ENCODE measurements at regions not wholly inside any gene's neighbourhood (a gene's known extent, or its start where the extent isn't known, plus 50 kb on each side); places are given as distances from the start of the nearest gene placed in this dataset.

GRCh38 chr2:239687441-239687840, 286.6 kb upstream of the HDAC4 start:
- TF ChIP-seq CBFB (CRISPR knock-in tag; IDR thresholded peaks at IDR 0.05) = no peak
- no peak for TF ChIP-seq CGGBP1 (CRISPR knock-in tag; IDR thresholded peaks at IDR 0.05)
- TF ChIP-seq CHD2 (IDR thresholded peaks at IDR 0.05; ENCODE audit: low read depth, low read length) = no peak
- TF ChIP-seq PHF8 (IDR thresholded peaks at IDR 0.05; ENCODE audit: borderline replicate concordance, low read length) = no peak
- TF ChIP-seq GTF2F1 (IDR thresholded peaks at IDR 0.05; ENCODE audit: low read depth, low read length) = no peak
- TF ChIP-seq BMI1 (IDR thresholded peaks at IDR 0.05; ENCODE audit: low read length) = no peak
- no peak for TF ChIP-seq ZFP36 (IDR thresholded peaks at IDR 0.05; ENCODE audit: low read depth, low read length, partially characterized antibody)
- TF ChIP-seq, protein P1, sequence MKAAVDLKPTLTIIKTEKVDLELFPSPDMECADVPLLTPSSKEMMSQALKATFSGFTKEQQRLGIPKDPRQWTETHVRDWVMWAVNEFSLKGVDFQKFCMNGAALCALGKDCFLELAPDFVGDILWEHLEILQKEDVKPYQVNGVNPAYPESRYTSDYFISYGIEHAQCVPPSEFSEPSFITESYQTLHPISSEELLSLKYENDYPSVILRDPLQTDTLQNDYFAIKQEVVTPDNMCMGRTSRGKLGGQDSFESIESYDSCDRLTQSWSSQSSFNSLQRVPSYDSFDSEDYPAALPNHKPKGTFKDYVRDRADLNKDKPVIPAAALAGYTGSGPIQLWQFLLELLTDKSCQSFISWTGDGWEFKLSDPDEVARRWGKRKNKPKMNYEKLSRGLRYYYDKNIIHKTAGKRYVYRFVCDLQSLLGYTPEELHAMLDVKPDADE (conservative IDR thresholded peaks at IDR 0.05; ENCODE audit: control insufficient read depth, low read depth, low read length) = no peak
- no peak for TF ChIP-seq POLR2A (conservative IDR thresholded peaks at IDR 0.05)
- no peak for TF ChIP-seq NRF1 (conservative IDR thresholded peaks at IDR 0.05 in 1 of 2, IDR thresholded peaks at IDR 0.05 in 1 of 2)
- TF ChIP-seq CBX1 (IDR thresholded peaks at IDR 0.05; ENCODE audit: low read depth) = no peak
